ENCODE measurements at regions not wholly inside any gene's neighbourhood (a gene's known extent, or its start where the extent isn't known, plus 50 kb on each side); places are given as distances from the start of the nearest gene placed in this dataset.

- Histone ChIP-seq H3K4me3 (no peak overlapping the region), H3K36me3 (no peaks in the 10 kb centered on the region)
- DNase-seq (ENCODE audit: extremely low spot score in 2 of 2): no peak
These were observed 248.2 kb upstream of the PITRM1 start for GRCh38 chr10:3420527-3421469.

GRCh38 chr10:3419719-3420495, 247.3 kb upstream of the PITRM1 start:
- H3K27ac ChIP-seq: no peak overlapping the region
- intact Hi-C loops (cut with DNase I): no loop called here
- H3K9me3 ChIP-seq: no peaks in the 10 kb centered on the region
- no peaks in the 10 kb centered on the region for H3K27me3 ChIP-seq
- TF ChIP-seq POLR2AphosphoS5 (IDR thresholded peaks at IDR 0.05; ENCODE audit: insufficient read depth in 1 of 2, low read depth in 1 of 2): no peak
- TF ChIP-seq POLR2A (IDR thresholded peaks at IDR 0.05): no peak
- no peak for TF ChIP-seq CTCF (IDR thresholded peaks at IDR 0.05)
- DNase-seq (ENCODE audit: extremely low spot score in 2 of 2): no peak
- peaks cover 10% of the 10 kb centered on the region for H3K4me1 ChIP-seq
- H3K4me3 ChIP-seq: no peak overlapping the region
- H3K36me3 ChIP-seq: no peaks in the 10 kb centered on the region

More at GRCh38 chr10:3420527-3421469, 248.2 kb upstream of the PITRM1 start:
- H3K4me1 ChIP-seq: peaks cover 10% of the 10 kb centered on the region
- intact Hi-C loops (cut with DNase I): no loop called here
- TF ChIP-seq POLR2AphosphoS5 (IDR thresholded peaks at IDR 0.05; ENCODE audit: insufficient read depth in 1 of 2, low read depth in 1 of 2) (no peak), CTCF (IDR thresholded peaks at IDR 0.05) (no peak), POLR2A (IDR thresholded peaks at IDR 0.05) (no peak)
- no peaks in the 10 kb centered on the region for H3K9me3 ChIP-seq
- H3K27ac ChIP-seq: no peak overlapping the region
- H3K27me3 ChIP-seq: no peaks in the 10 kb centered on the region

- Histone ChIP-seq H3K4me3 (no peak overlapping the region), H3K27me3 (no peaks in the 10 kb centered on the region), H3K9me3 (no peaks in the 10 kb centered on the region), H3K4me1 (peaks cover under 1% of the 10 kb centered on the region), H3K36me3 (no peaks in the 10 kb centered on the region), H3K27ac (no peak overlapping the region)
- no peak for TF ChIP-seq POLR2A (IDR thresholded peaks at IDR 0.05)
- intact Hi-C loops (cut with DNase I): no loop called here
- DNase-seq (ENCODE audit: extremely low spot score in 2 of 2): no peak
These were observed 246.3 kb upstream of the PITRM1 start for GRCh38 chr10:3418926-3419325.

- Histone ChIP-seq H3K4me3 (no peak overlapping the region), H3K4me1 (no peaks in the 10 kb centered on the region), H3K27me3 (no peaks in the 10 kb centered on the region), H3K27ac (no peak overlapping the region), H3K9me3 (no peaks in the 10 kb centered on the region), H3K36me3 (no peaks in the 10 kb centered on the region)
- intact Hi-C loops (cut with DNase I): no loop called here
- TF ChIP-seq POLR2AphosphoS5 (IDR thresholded peaks at IDR 0.05; ENCODE audit: insufficient read depth in 1 of 2, low read depth in 1 of 2) (no peak), POLR2A (IDR thresholded peaks at IDR 0.05) (no peak), CTCF (IDR thresholded peaks at IDR 0.05) (no peak)
- DNase-seq (ENCODE audit: extremely low spot score in 2 of 2): no peak
These were observed 245.6 kb upstream of the PITRM1 start for GRCh38 chr10:3418041-3418754.

- Histone ChIP-seq H3K36me3 (no peaks in the 10 kb centered on the region), H3K4me1 (no peaks in the 10 kb centered on the region), H3K4me3 (no peak overlapping the region), H3K9me3 (no peaks in the 10 kb centered on the region), H3K27me3 (no peaks in the 10 kb centered on the region), H3K27ac (no peak overlapping the region)
- TF ChIP-seq POLR2AphosphoS5 (IDR thresholded peaks at IDR 0.05; ENCODE audit: insufficient read depth in 1 of 2, low read depth in 1 of 2): no peak
- TF ChIP-seq POLR2A (IDR thresholded peaks at IDR 0.05): no peak
- no peak for TF ChIP-seq CTCF (IDR thresholded peaks at IDR 0.05)
- no peak for DNase-seq (ENCODE audit: extremely low spot score in 2 of 2)
- intact Hi-C loops (cut with DNase I): no loop called here
These were observed 244.5 kb upstream of the PITRM1 start for GRCh38 chr10:3417096-3417495.

All from vagina (tissue), 2 donors.